Mesothelial cell of epicardium (in vitro differentiated cells): ENCODE measurements at regions not wholly inside any gene's neighbourhood (a gene's known extent, or its start where the extent isn't known, plus 50 kb on each side); places are given as distances from the start of the nearest gene placed in this dataset.

Experiments used
- DNase-seq, 2 experiments: peaks; one replicate each; pipeline ENCODE4 v3.0.0; 2021; ENCODE audit warnings: low spot score in 2 of 2; ENCODE audit not compliant: unreplicated experiment in 2 of 2
- H3K27ac Mint-ChIP-seq: 2 replicates; pipeline ENCODE4 v1.8.0; 2021; ENCODE audit warnings: mixed read lengths
- H3K27me3 Mint-ChIP-seq: 2 replicates; pipeline ENCODE4 v1.8.0; 2021; ENCODE audit warnings: low read depth, mixed read lengths
- H3K36me3 Mint-ChIP-seq: 2 replicates; pipeline ENCODE4 v1.8.0; 2021; ENCODE audit warnings: mixed read lengths
- H3K4me1 Mint-ChIP-seq: 2 replicates; pipeline ENCODE4 v1.8.0; 2021; ENCODE audit warnings: mixed read lengths
- H3K4me3 Mint-ChIP-seq: 2 replicates; pipeline ENCODE4 v1.8.0; 2021; ENCODE audit warnings: mild to moderate bottlenecking, moderate library complexity, mixed read lengths
- H3K9me3 Mint-ChIP-seq: 2 replicates; pipeline ENCODE4 v1.8.0; 2021; ENCODE audit warnings: mixed read lengths
- CTCF ChIP-seq: fragments of 200-600 bp; sonication (generic); IDR thresholded peaks from one replicate; pipeline ENCODE4 v1.5.0; 2021; ENCODE audit warnings: antibody characterized with exemption; ENCODE audit not compliant: unreplicated experiment

GRCh38 chr2:16081316-16082200 is 141.2 kb downstream of the MYCN start:
- Mint-ChIP-seq H3K4me3 (no peak overlapping the region), H3K36me3 (no peaks in the 10 kb centered on the region), H3K9me3 (no peaks in the 10 kb centered on the region), H3K27ac (no peak overlapping the region), H3K4me1 (no peaks in the 10 kb centered on the region), H3K27me3 (no peaks in the 10 kb centered on the region)
- no peak for DNase-seq
- no peak for TF ChIP-seq CTCF

GRCh38 chr2:16080516-16080915 is 140.2 kb downstream of the MYCN start:
- no peak overlapping the region for H3K27ac Mint-ChIP-seq
- no peak for DNase-seq
- no peaks in the 10 kb centered on the region for H3K9me3 Mint-ChIP-seq
- no peaks in the 10 kb centered on the region for H3K4me1 Mint-ChIP-seq
- no peaks in the 10 kb centered on the region for H3K36me3 Mint-ChIP-seq
- H3K4me3 Mint-ChIP-seq, result no peak overlapping the region
- no peaks in the 10 kb centered on the region for H3K27me3 Mint-ChIP-seq
- no peak for TF ChIP-seq CTCF

GRCh38 chr2:16080071-16080470 is 139.7 kb downstream of the MYCN start:
- Mint-ChIP-seq H3K4me1 (no peaks in the 10 kb centered on the region), H3K27me3 (no peaks in the 10 kb centered on the region), H3K4me3 (no peak overlapping the region), H3K36me3 (no peaks in the 10 kb centered on the region), H3K27ac (no peak overlapping the region), H3K9me3 (no peaks in the 10 kb centered on the region)
- DNase-seq, result no peak
- TF ChIP-seq CTCF, result no peak

- H3K4me1 Mint-ChIP-seq, result no peaks in the 10 kb centered on the region
Observed at GRCh38 chr2:16079637-16080036, 139.3 kb downstream of the MYCN start.

GRCh38 chr2:16077601-16078000 is 137.3 kb downstream of the MYCN start:
- no peak overlapping the region for H3K4me3 Mint-ChIP-seq
- no peaks in the 10 kb centered on the region for H3K27me3 Mint-ChIP-seq
- no peaks in the 10 kb centered on the region for H3K4me1 Mint-ChIP-seq
- DNase-seq, result no peak
- no peak overlapping the region for H3K27ac Mint-ChIP-seq
- no peaks in the 10 kb centered on the region for H3K36me3 Mint-ChIP-seq
- no peak for TF ChIP-seq CTCF
- no peaks in the 10 kb centered on the region for H3K9me3 Mint-ChIP-seq

More at GRCh38 chr2:16079637-16080036, 139.3 kb downstream of the MYCN start:
- Mint-ChIP-seq H3K9me3 (no peaks in the 10 kb centered on the region), H3K36me3 (no peaks in the 10 kb centered on the region), H3K4me3 (no peak overlapping the region), H3K27me3 (no peaks in the 10 kb centered on the region), H3K27ac (no peak overlapping the region)
- no peak for TF ChIP-seq CTCF
- DNase-seq, result no peak

- no peak for TF ChIP-seq CTCF
- Mint-ChIP-seq H3K9me3 (no peaks in the 10 kb centered on the region), H3K27ac (no peak overlapping the region), H3K4me1 (no peaks in the 10 kb centered on the region), H3K4me3 (no peak overlapping the region), H3K36me3 (no peaks in the 10 kb centered on the region), H3K27me3 (no peaks in the 10 kb centered on the region)
- no peak for DNase-seq
Observed at GRCh38 chr2:16076911-16077310, 136.6 kb downstream of the MYCN start.
